ENCODE measurements at regions not wholly inside any gene's neighbourhood (a gene's known extent, or its start where the extent isn't known, plus 50 kb on each side); places are given as distances from the start of the nearest gene placed in this dataset.

DNA sequence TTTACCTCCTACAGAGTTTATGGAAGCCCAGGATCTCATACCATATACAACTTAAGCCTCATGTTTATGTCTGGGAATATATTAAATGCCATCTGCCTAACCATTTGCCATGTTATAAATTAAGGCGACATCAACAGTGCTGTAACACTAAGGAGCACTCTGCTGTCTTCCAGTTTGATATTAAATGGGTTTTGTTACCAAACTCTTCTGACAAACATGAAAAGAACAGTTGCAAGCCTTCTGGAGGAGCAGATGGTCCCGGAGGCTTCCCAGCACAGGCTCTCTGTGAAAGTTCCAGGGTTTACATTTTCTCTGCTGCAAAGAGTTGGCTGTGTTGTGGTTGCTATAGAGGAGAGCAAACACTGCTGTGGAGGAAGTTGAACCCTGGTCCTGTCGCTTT, 545.3 kb upstream of the SALL1 start:
- H3K4me3 ChIP-seq (ENCODE audit: control insufficient read depth, low read depth, low read length), result no peak overlapping the region
- DNase-seq (ENCODE audit: low read depth), result no peak
- TF ChIP-seq, protein P1, sequence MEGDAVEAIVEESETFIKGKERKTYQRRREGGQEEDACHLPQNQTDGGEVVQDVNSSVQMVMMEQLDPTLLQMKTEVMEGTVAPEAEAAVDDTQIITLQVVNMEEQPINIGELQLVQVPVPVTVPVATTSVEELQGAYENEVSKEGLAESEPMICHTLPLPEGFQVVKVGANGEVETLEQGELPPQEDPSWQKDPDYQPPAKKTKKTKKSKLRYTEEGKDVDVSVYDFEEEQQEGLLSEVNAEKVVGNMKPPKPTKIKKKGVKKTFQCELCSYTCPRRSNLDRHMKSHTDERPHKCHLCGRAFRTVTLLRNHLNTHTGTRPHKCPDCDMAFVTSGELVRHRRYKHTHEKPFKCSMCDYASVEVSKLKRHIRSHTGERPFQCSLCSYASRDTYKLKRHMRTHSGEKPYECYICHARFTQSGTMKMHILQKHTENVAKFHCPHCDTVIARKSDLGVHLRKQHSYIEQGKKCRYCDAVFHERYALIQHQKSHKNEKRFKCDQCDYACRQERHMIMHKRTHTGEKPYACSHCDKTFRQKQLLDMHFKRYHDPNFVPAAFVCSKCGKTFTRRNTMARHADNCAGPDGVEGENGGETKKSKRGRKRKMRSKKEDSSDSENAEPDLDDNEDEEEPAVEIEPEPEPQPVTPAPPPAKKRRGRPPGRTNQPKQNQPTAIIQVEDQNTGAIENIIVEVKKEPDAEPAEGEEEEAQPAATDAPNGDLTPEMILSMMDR (conservative IDR thresholded peaks at IDR 0.05; ENCODE audit: control insufficient read depth, insufficient read depth, low read depth, low read length), result no peak

DNA sequence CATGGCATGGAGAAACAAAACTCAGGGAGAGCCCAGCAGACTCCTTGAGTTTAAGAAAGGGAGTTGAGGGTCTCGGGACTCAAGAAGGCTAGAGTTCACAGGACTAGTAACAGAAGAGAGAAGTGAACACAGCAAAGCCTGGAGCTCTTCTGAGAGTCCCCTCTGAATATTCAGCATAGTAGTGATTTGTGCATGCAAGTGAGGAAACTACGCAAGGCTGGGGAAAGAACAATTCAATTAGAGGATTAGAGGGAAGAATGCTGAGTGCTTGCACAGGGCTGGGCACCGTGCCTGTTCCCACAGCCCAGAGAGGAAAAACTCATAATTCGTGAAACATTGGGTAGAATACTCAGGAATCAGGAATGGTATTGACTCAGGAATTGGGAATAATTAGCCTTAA, 540.0 kb upstream of the SALL1 start:
- H3K4me3 ChIP-seq (ENCODE audit: control insufficient read depth, low read depth, low read length), result no peak overlapping the region
- TF ChIP-seq, protein P1 (conservative IDR thresholded peaks at IDR 0.05; ENCODE audit: control insufficient read depth, insufficient read depth, low read depth, low read length), result no peak
- no peak for DNase-seq (ENCODE audit: low read depth)

DNA sequence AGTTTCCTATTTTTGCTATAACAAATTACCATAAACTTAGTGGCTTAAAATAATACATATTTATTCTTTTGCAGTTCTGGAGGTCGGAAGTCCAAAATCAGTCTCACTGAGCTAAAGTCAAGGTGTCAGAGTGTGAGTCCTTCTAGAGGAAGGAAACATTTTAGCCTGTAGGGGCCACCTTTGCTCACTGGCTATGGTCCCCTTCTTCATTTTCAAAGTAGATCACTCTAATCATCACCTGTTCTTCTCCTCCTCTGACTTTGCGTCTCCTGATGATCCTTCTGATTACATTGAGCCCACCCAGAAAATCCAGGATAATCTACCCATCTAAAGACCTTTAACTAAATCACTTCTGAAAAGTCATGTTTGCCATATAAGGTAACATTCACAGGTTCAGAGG, 534.4 kb upstream of the SALL1 start:
- DNase-seq (ENCODE audit: low read depth), result no peak
- TF ChIP-seq, protein P1 (conservative IDR thresholded peaks at IDR 0.05; ENCODE audit: control insufficient read depth, insufficient read depth, low read depth, low read length), result no peak
- H3K4me3 ChIP-seq (ENCODE audit: control insufficient read depth, low read depth, low read length), result no peak overlapping the region

DNA sequence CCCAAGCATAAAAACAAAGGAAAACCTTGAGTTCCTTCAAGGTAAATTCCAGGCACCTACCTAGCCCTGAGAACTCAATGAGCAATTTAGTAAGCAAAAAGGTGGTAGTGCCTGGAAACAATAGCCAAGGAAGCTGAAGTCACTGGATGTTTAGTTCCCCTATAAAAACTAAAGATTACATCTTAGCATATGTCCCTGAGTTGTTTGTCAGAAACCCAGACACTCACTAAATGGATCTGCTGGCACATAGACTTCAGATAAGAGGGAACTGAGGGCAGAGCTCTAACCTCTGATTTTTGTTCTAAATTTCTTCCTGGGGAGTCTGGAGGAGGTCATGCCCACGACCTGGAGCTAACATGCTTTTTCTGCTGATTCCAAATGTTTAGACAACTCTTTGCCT, 532.8 kb upstream of the SALL1 start:
- no peak overlapping the region for H3K4me3 ChIP-seq (ENCODE audit: control insufficient read depth, low read depth, low read length)
- DNase-seq (ENCODE audit: low read depth), result no peak

DNA sequence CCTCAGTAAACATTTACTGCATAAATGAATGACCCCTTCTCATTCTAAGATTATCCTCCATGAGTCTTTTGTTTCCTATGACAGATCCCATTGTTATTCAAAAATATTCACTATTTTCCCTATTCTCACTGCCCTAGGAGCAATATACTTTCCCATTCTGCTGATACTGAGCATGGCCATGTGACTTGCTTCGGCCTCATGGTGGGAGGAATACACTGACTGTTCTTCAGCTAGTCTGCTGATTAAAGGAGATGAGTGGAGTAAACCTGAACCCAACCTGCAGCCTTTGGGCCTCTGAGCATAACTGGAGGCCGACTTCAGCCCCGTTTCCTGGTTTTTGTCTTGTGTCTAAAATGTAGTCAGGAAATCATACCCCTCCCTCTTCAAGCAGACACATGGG, 531.8 kb upstream of the SALL1 start:
- no peak overlapping the region for H3K4me3 ChIP-seq (ENCODE audit: control insufficient read depth, low read depth, low read length)
- TF ChIP-seq, protein P1 (conservative IDR thresholded peaks at IDR 0.05; ENCODE audit: control insufficient read depth, insufficient read depth, low read depth, low read length), result no peak

More for the DNA sequence above, 532.8 kb upstream of the SALL1 start:
- TF ChIP-seq, protein P1 (conservative IDR thresholded peaks at IDR 0.05; ENCODE audit: control insufficient read depth, insufficient read depth, low read depth, low read length), result no peak

DNA sequence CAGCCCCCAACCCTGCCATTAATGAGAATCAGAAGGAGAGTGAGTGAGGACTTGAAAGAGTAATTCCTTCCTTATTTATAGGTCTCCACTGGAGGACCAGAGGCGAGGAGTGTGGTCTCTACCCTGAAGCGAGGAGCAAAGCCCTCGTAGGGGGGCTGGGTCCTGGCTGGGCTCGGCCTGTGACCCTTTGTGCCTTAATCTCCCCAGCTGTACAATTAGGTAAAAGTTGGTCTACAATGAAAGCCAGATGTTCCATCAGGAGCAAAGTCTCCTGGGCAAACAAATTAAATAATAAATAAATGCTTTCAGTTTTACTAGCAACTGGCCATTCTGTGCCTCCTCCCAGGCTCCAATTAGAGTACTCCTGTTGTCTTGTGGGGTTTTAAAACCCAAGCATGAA, 523.5 kb upstream of the SALL1 start:
- no peak for DNase-seq (ENCODE audit: low read depth)
- no peak overlapping the region for H3K4me3 ChIP-seq (ENCODE audit: control insufficient read depth, low read depth, low read length)
- TF ChIP-seq, protein P1 (conservative IDR thresholded peaks at IDR 0.05; ENCODE audit: control insufficient read depth, insufficient read depth, low read depth, low read length), result no peak

More for the DNA sequence above, 531.8 kb upstream of the SALL1 start:
- no peak for DNase-seq (ENCODE audit: low read depth)

DNA sequence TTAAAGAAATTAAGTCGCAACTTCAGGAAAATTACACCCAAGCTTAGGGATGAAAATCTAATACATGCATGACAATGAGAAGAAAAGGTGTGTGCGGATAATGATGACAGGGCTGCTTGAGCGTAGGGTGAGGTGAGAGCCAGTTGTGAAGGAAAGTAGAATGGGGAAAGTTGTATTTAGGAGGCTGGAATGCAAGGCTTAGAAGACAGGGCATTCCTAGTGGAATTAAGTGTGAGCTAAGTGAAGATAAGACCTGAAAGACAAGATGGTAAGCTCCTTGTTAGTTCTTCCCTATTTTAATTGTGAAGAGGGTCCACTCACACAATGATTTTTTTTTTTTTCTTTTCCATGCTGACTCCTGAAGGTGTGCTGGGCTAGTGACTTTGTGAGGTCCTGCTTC, 519.5 kb upstream of the SALL1 start:
- TF ChIP-seq, protein P1 (conservative IDR thresholded peaks at IDR 0.05; ENCODE audit: control insufficient read depth, insufficient read depth, low read depth, low read length), result no peak
- H3K4me3 ChIP-seq (ENCODE audit: control insufficient read depth, low read depth, low read length), result no peak overlapping the region
- DNase-seq (ENCODE audit: low read depth), result no peak
